KMS-11 (cell line): ENCODE measurements at regions not wholly inside any gene's neighbourhood (a gene's known extent, or its start where the extent isn't known, plus 50 kb on each side); places are given as distances from the start of the nearest gene placed in this dataset.

ENCODE experiments used
- H2AFZ ChIP-seq: fragments of 200-600 bp; sonication (generic); 2 replicates; pipeline ENCODE4 v1.6.1; 2016; ENCODE audit warnings: antibody characterized with exemption, mixed run types, low read depth
- H3K27ac ChIP-seq: fragments of 200-600 bp; sonication (generic); 2 replicates; pipeline ENCODE4 v1.6.1; 2016; ENCODE audit warnings: mild to moderate bottlenecking, mixed run types
- H3K27me3 ChIP-seq: fragments of 200-600 bp; sonication (generic); 2 replicates; pipeline ENCODE4 v1.6.1; 2017; ENCODE audit warnings: mild to moderate bottlenecking, low read depth, mixed run types, moderate library complexity; ENCODE audit not compliant: insufficient read depth
- H3K36me3 ChIP-seq: fragments of 200-600 bp; sonication (generic); 2 replicates; pipeline ENCODE4 v1.6.1; 2017; ENCODE audit warnings: mild to moderate bottlenecking, mixed run types; ENCODE audit not compliant: insufficient read depth
- H3K4me1 ChIP-seq: fragments of 200-600 bp; sonication (generic); 2 replicates; pipeline ENCODE4 v1.6.1; 2016; ENCODE audit warnings: mild to moderate bottlenecking, low read depth, mixed run types; ENCODE audit not compliant: poor library complexity, severe bottlenecking
- H3K4me2 ChIP-seq: fragments of 200-600 bp; sonication (generic); 2 replicates; pipeline ENCODE4 v1.7.0; 2016; ENCODE audit warnings: mild to moderate bottlenecking, mixed run types
- H3K4me3 ChIP-seq: fragments of 200-600 bp; sonication (generic); IDR thresholded peaks from 2 replicates; pipeline ENCODE4 v1.6.1; 2017; ENCODE audit warnings: low read depth, low read length, mixed read lengths; ENCODE audit not compliant: insufficient read depth
- H3K79me2 ChIP-seq: fragments of 200-600 bp; sonication (generic); 2 replicates; pipeline ENCODE4 v1.6.1; 2016; ENCODE audit warnings: low read depth, mixed run types; ENCODE audit not compliant: insufficient read depth
- H3K9ac ChIP-seq: fragments of 200-600 bp; sonication (generic); 2 replicates; pipeline ENCODE4 v1.6.1; 2016; ENCODE audit warnings: mild to moderate bottlenecking, mixed run types
- H4K20me1 ChIP-seq: fragments of 200-600 bp; sonication (generic); 2 replicates; pipeline ENCODE4 v1.6.1; 2016; ENCODE audit warnings: mild to moderate bottlenecking, mixed run types; ENCODE audit not compliant: insufficient read depth
- CTCF ChIP-seq: fragments of 200-600 bp; sonication (generic); conservative IDR thresholded peaks from 2 replicates; pipeline ENCODE4 v1.6.1; 2017; ENCODE audit warnings: low read depth, mild to moderate bottlenecking, antibody characterized with exemption, low read length, moderate library complexity, mixed read lengths

- Histone ChIP-seq H3K4me2 (no peak overlapping the region), H4K20me1 (no peaks in the 10 kb centered on the region), H3K36me3 (no peaks in the 10 kb centered on the region), H3K27me3 (no peaks in the 10 kb centered on the region), H2AFZ (no peak overlapping the region), H3K79me2 (no peaks in the 10 kb centered on the region), H3K9ac (no peak overlapping the region), H3K27ac (no peak overlapping the region), H3K4me1 (no peaks in the 10 kb centered on the region), H3K4me3 (no peak overlapping the region)
- TF ChIP-seq CTCF: peak; percentile 77
Measured at GRCh38 chr18:50507120-50507590, 52.7 kb upstream of the MAPK4 start.

GRCh38 chr18:50508228-50508627 is 51.7 kb upstream of the MAPK4 start:
- no peak overlapping the region for H3K27ac ChIP-seq
- no peaks in the 10 kb centered on the region for H3K4me1 ChIP-seq

GRCh38 chr18:50509012-50509411 is 50.9 kb upstream of the MAPK4 start:
- H2AFZ ChIP-seq: no peak overlapping the region
- no peak overlapping the region for H3K4me2 ChIP-seq
- H3K4me1 ChIP-seq: no peaks in the 10 kb centered on the region
- H3K27me3 ChIP-seq: no peaks in the 10 kb centered on the region
- H3K4me3 ChIP-seq: no peak overlapping the region
- no peaks in the 10 kb centered on the region for H3K36me3 ChIP-seq
- H4K20me1 ChIP-seq: no peaks in the 10 kb centered on the region
- no peak overlapping the region for H3K9ac ChIP-seq
- TF ChIP-seq CTCF: no peak
- no peaks in the 10 kb centered on the region for H3K79me2 ChIP-seq
- no peak overlapping the region for H3K27ac ChIP-seq

More at GRCh38 chr18:50508228-50508627, 51.7 kb upstream of the MAPK4 start:
- H3K27me3 ChIP-seq: no peaks in the 10 kb centered on the region
- H3K4me2 ChIP-seq: no peak overlapping the region
- H3K9ac ChIP-seq: no peak overlapping the region
- no peak overlapping the region for H3K4me3 ChIP-seq
- H4K20me1 ChIP-seq: no peaks in the 10 kb centered on the region
- H3K79me2 ChIP-seq: no peaks in the 10 kb centered on the region
- H2AFZ ChIP-seq: no peak overlapping the region
- no peaks in the 10 kb centered on the region for H3K36me3 ChIP-seq
- TF ChIP-seq CTCF: no peak
